CD14-positive monocyte (primary cell): ENCODE measurements at regions not wholly inside any gene's neighbourhood (a gene's known extent, or its start where the extent isn't known, plus 50 kb on each side); places are given as distances from the start of the nearest gene placed in this dataset.

ENCODE experiments used
- DNase-seq, 3 donors: peaks; one replicate each; pipeline ENCODE4 v3.0.0-alpha.2; 2011 to 2022
- H2AFZ ChIP-seq: 2 replicates; pipeline ENCODE4 v1.6.0; 2012; ENCODE audit warnings: mild to moderate bottlenecking, low read depth, low read length, inconsistent platforms; ENCODE audit not compliant: insufficient read depth, poor library complexity, severe bottlenecking
- H3K27ac ChIP-seq, 2 donors: 1 replicate in 1 of 2; 2 replicates in 1 of 2; pipeline ENCODE4 v1.5.1; 2012 to 2013; ENCODE audit warnings: low read length in 2 of 2, control low read depth in 1 of 2, inconsistent platforms in 1 of 2, low read depth in 1 of 2, mild to moderate bottlenecking in 1 of 2
- H3K27me3 ChIP-seq, 2 donors: one replicate each; pipeline versions ENCODE4 v1.6.0 to v1.6.1; 2011 to 2013; ENCODE audit warnings: low read length in 2 of 2; ENCODE audit not compliant: control insufficient read depth in 2 of 2, insufficient read depth in 2 of 2
- H3K36me3 ChIP-seq, 2 donors: replicated peaks in 1 of 2; 1 replicate in 1 of 2; 2 replicates in 1 of 2; pipeline versions ENCODE4 v1.5.1 to v1.6.1; 2012 to 2013; ENCODE audit warnings: low read length in 2 of 2, control low read depth in 1 of 2, inconsistent platforms in 1 of 2, mild to moderate bottlenecking in 1 of 2; ENCODE audit not compliant: insufficient read depth in 2 of 2, control insufficient read depth in 1 of 2
- H3K4me1 ChIP-seq, 2 donors: 1 replicate in 1 of 2; 2 replicates in 1 of 2; pipeline versions ENCODE4 v1.5.1 to v1.6.1; 2012 to 2013; ENCODE audit warnings: low read length in 2 of 2, control low read depth in 1 of 2, inconsistent platforms in 1 of 2, mild to moderate bottlenecking in 1 of 2, moderate library complexity in 1 of 2; ENCODE audit not compliant: insufficient read depth in 2 of 2, control insufficient read depth in 1 of 2
- H3K4me2 ChIP-seq: replicated peaks from 2 replicates; pipeline ENCODE3; 2012; ENCODE audit warnings: low read length, moderate library complexity, mild to moderate bottlenecking; ENCODE audit not compliant: poor library complexity, severe bottlenecking; ENCODE audit errors: extremely low read depth
- H3K4me3 ChIP-seq, 3 experiments: fragments of 200-600 bp in 1 of 3; sonication (generic) in 1 of 3; replicated peaks in 1 of 3; 1 replicate in 2 of 3; 2 replicates in 1 of 3; pipeline ENCODE4 v1.5.1; 2011 to 2013; ENCODE audit warnings: low read length in 3 of 3, mild to moderate bottlenecking in 3 of 3, control low read depth in 2 of 3, low read depth in 2 of 3, inconsistent platforms in 1 of 3, moderate library complexity in 1 of 3
- H3K79me2 ChIP-seq: 2 replicates; pipeline ENCODE4 v1.6.0; 2012; ENCODE audit warnings: mild to moderate bottlenecking, control low read depth, inconsistent platforms, low read length, moderate library complexity; ENCODE audit not compliant: insufficient read depth
- H3K9ac ChIP-seq: 2 replicates; pipeline ENCODE4 v1.6.0; 2017; ENCODE audit warnings: low read length, mild to moderate bottlenecking; ENCODE audit not compliant: insufficient read depth, poor library complexity, severe bottlenecking
- H3K9me3 ChIP-seq, 2 donors: replicated peaks in 1 of 2; 1 replicate in 1 of 2; 2 replicates in 1 of 2; pipeline versions ENCODE4 v1.5.1 to v1.6.1; 2012 to 2013; ENCODE audit warnings: low read length in 2 of 2, control low read depth in 1 of 2; ENCODE audit not compliant: control insufficient read depth in 1 of 2, insufficient read depth in 1 of 2
- H4K20me1 ChIP-seq: 2 replicates; pipeline ENCODE4 v1.6.0; 2012; ENCODE audit warnings: mild to moderate bottlenecking, low read length, control low read depth, moderate library complexity; ENCODE audit not compliant: insufficient read depth
- H3K27ac Mint-ChIP-seq, 7 donors: one replicate each; pipeline ENCODE4 v1.8.0; 2020; ENCODE audit warnings: mild to moderate bottlenecking in 7 of 7, mixed read lengths in 7 of 7, moderate library complexity in 6 of 7, inconsistent platforms in 2 of 7
- H3K27me3 Mint-ChIP-seq, 3 donors: one replicate each; pipeline ENCODE4 v1.8.0; 2021 to 2022; ENCODE audit warnings: low read depth in 3 of 3, mild to moderate bottlenecking in 3 of 3, mixed read lengths in 3 of 3, moderate library complexity in 3 of 3, inconsistent platforms in 1 of 3
- H3K36me3 Mint-ChIP-seq, 2 donors: one replicate each; pipeline ENCODE4 v1.8.0; 2020; ENCODE audit warnings: mixed read lengths in 2 of 2, inconsistent platforms in 1 of 2, mild to moderate bottlenecking in 1 of 2
- H3K4me1 Mint-ChIP-seq: one replicate; pipeline ENCODE4 v1.8.0; 2020; ENCODE audit warnings: mild to moderate bottlenecking, mixed read lengths
- H3K4me3 Mint-ChIP-seq, 2 donors: one replicate each; pipeline ENCODE4 v1.8.0; 2020; ENCODE audit warnings: mild to moderate bottlenecking in 2 of 2, mixed read lengths in 2 of 2, moderate library complexity in 1 of 2
- H3K9me3 Mint-ChIP-seq, 7 donors: one replicate each; pipeline ENCODE4 v1.8.0; 2020 to 2022; ENCODE audit warnings: mixed read lengths in 7 of 7, mild to moderate bottlenecking in 6 of 7, moderate library complexity in 6 of 7, inconsistent platforms in 2 of 7
- WGBS: methylation state at CpG from one replicate; pipeline ENCODE4 v1.1.5; 2013; ENCODE audit warnings: missing lambda C conversion rate; ENCODE audit not compliant: insufficient coverage; 5-methylcytosine and 5-hydroxymethylcytosine counted together
- intact Hi-C, 2 donors: fragments of 100-400 bp; cut with micrococcal nuclease; formaldehyde crosslinking; loops; one replicate each; pipeline versions ENCODE4 v1.15.0 to v1.15.1; 2023
- TF ChIP-seq, protein P1 (sequence below): fragments of 200-600 bp; IDR thresholded peaks from one replicate; pipeline ENCODE4 v1.8.0; 2022; ENCODE audit warnings: antibody characterized with exemption, mild to moderate bottlenecking

GRCh38 chr2:15814403-15814802, 125.9 kb upstream of the MYCN start:
- Mint-ChIP-seq H3K4me3 (no peak overlapping the region), H3K27me3 (peaks cover 25 to 30% (median 29%) of the 10 kb centered on the region in 3 donors), H3K36me3 (no peaks in the 10 kb centered on the region), H3K27ac (no peak overlapping the region), H3K4me1 (no peaks in the 10 kb centered on the region), H3K9me3 (peaks cover 0 to 8% (median 3%) of the 10 kb centered on the region in 7 donors)
- Histone ChIP-seq H4K20me1 (no peaks in the 10 kb centered on the region), H3K4me2 (no peak overlapping the region), H2AFZ (no peak overlapping the region), H3K36me3 (no peaks in the 10 kb centered on the region), H3K4me1 (no peaks in the 10 kb centered on the region), H3K79me2 (no peaks in the 10 kb centered on the region), H3K27me3 (peaks cover 11 to 19% of the 10 kb centered on the region in 2 donors), H3K9ac (no peak overlapping the region), H3K27ac (no peak overlapping the region), H3K4me3 (no peak overlapping the region), H3K9me3 (no peaks in the 10 kb centered on the region)
- 93% methylated on average over 3 of the region's 8 CpGs for WGBS
- DNase-seq, result no peak
- intact Hi-C loops, result no loop called here
- TF ChIP-seq, protein P1, sequence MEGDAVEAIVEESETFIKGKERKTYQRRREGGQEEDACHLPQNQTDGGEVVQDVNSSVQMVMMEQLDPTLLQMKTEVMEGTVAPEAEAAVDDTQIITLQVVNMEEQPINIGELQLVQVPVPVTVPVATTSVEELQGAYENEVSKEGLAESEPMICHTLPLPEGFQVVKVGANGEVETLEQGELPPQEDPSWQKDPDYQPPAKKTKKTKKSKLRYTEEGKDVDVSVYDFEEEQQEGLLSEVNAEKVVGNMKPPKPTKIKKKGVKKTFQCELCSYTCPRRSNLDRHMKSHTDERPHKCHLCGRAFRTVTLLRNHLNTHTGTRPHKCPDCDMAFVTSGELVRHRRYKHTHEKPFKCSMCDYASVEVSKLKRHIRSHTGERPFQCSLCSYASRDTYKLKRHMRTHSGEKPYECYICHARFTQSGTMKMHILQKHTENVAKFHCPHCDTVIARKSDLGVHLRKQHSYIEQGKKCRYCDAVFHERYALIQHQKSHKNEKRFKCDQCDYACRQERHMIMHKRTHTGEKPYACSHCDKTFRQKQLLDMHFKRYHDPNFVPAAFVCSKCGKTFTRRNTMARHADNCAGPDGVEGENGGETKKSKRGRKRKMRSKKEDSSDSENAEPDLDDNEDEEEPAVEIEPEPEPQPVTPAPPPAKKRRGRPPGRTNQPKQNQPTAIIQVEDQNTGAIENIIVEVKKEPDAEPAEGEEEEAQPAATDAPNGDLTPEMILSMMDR, result no peak

- no peaks in the 10 kb centered on the region for H3K36me3 Mint-ChIP-seq
- Histone ChIP-seq H3K36me3 (no peaks in the 10 kb centered on the region), H3K27ac (no peak overlapping the region), H3K4me2 (no peak overlapping the region), H3K9ac (no peak overlapping the region), H3K4me1 (no peaks in the 10 kb centered on the region), H3K79me2 (no peaks in the 10 kb centered on the region), H2AFZ (no peak overlapping the region), H4K20me1 (no peaks in the 10 kb centered on the region), H3K4me3 (no peak overlapping the region), H3K27me3 (peaks cover 11 to 19% of the 10 kb centered on the region in 2 donors), H3K9me3 (no peaks in the 10 kb centered on the region)
- intact Hi-C loops, result no loop called here
- peaks cover 0 to 8% (median 3%) of the 10 kb centered on the region in 7 donors for H3K9me3 Mint-ChIP-seq
- DNase-seq, result no peak
- peaks cover 27 to 31% (median 30%) of the 10 kb centered on the region in 3 donors for H3K27me3 Mint-ChIP-seq
- no peaks in the 10 kb centered on the region for H3K4me1 Mint-ChIP-seq
- WGBS, result 73% methylated on average over 2 of the region's 6 CpGs
- TF ChIP-seq, protein P1, result no peak
- no peak overlapping the region for H3K27ac Mint-ChIP-seq
- peak overlapping the region in 1 of 2 donors; percentile 1 for H3K4me3 Mint-ChIP-seq
Measured at GRCh38 chr2:15814946-15815345, 125.4 kb upstream of the MYCN start.
